PC-9 (cell line): ENCODE measurements at regions not wholly inside any gene's neighbourhood (a gene's known extent, or its start where the extent isn't known, plus 50 kb on each side); places are given as distances from the start of the nearest gene placed in this dataset.

ENCODE experiments used
- BruUV-seq: library from RNA; stranded (reverse); fragments of 400-500 nt; replicated peaks from 2 replicates; lab custom pipeline; 2021; lab: Mats Ljungman, UMichigan
- CTCF ChIA-PET: fragments of 300-600 bp; sonication (Branson Sonifier 250); formaldehyde crosslinking; loops from one replicate; lab custom pipeline; 2022; ENCODE audit warnings: antibody characterized with exemption; lab: Charles Lee
- POLR2A ChIA-PET: fragments of 300-600 bp; sonication (Branson Sonifier 250); formaldehyde crosslinking; loops from one replicate; lab custom pipeline; 2022; ENCODE audit warnings: antibody characterized with exemption; ENCODE audit not compliant: unreplicated experiment; lab: Charles Lee
- DNase-seq, 2 experiments: peaks; one replicate each; pipeline versions ENCODE4 v3.0.0 to v3.0.0-alpha.2; 2015 to 2022; ENCODE audit warnings: mixed read lengths in 1 of 2
- H2AFZ ChIP-seq: fragments of 200-600 bp; sonication (generic); 2 replicates; pipeline ENCODE4 v1.8.1; 2017; ENCODE audit warnings: antibody characterized with exemption
- H3F3A ChIP-seq: fragments of 200-600 bp; sonication (generic); 2 replicates; pipeline ENCODE4 v1.8.1; 2017; ENCODE audit warnings: antibody characterized with exemption, mild to moderate bottlenecking, low read depth; ENCODE audit not compliant: insufficient read depth
- H3K27ac ChIP-seq: fragments of 200-600 bp; sonication (generic); 2 replicates; pipeline ENCODE4 v1.6.1; 2016; ENCODE audit warnings: mixed run types
- H3K27me3 ChIP-seq: fragments of 200-600 bp; sonication (generic); 2 replicates; pipeline ENCODE4 v1.6.1; 2016; ENCODE audit warnings: low read depth, mixed run types; ENCODE audit not compliant: insufficient read depth
- H3K36me3 ChIP-seq: fragments of 200-600 bp; sonication (generic); 2 replicates; pipeline ENCODE4 v1.6.1; 2016; ENCODE audit warnings: low read depth, mixed run types
- H3K4me1 ChIP-seq: fragments of 200-600 bp; sonication (generic); replicated peaks from 2 replicates; pipeline ENCODE4 v1.6.1; 2016; ENCODE audit warnings: mixed run types; ENCODE audit not compliant: insufficient read depth
- H3K4me2 ChIP-seq: fragments of 200-600 bp; sonication (generic); 2 replicates; pipeline ENCODE4 v1.6.1; 2017; ENCODE audit warnings: mixed run types
- H3K4me3 ChIP-seq: fragments of 200-600 bp; sonication (generic); 2 replicates; pipeline ENCODE4 v1.6.1; 2016; ENCODE audit warnings: mixed run types
- H3K79me2 ChIP-seq: fragments of 200-600 bp; sonication (generic); 2 replicates; pipeline ENCODE4 v1.6.1; 2017; ENCODE audit warnings: low read depth, mixed run types
- H3K9me2 ChIP-seq: fragments of 200-600 bp; sonication (generic); 2 replicates; pipeline ENCODE4 v1.8.1; 2017; ENCODE audit warnings: mild to moderate bottlenecking; ENCODE audit not compliant: insufficient read depth
- H3K9me3 ChIP-seq: fragments of 200-600 bp; sonication (generic); 2 replicates; pipeline ENCODE4 v1.8.1; 2016; ENCODE audit warnings: low read depth; ENCODE audit not compliant: insufficient read depth
- H4K20me1 ChIP-seq: fragments of 200-600 bp; sonication (generic); 2 replicates; pipeline ENCODE4 v1.8.1; 2017; ENCODE audit not compliant: insufficient read depth
- CTCF ChIP-seq: fragments of 200-600 bp; sonication (generic); conservative IDR thresholded peaks from 2 replicates; pipeline ENCODE4 v1.6.1; 2017; ENCODE audit warnings: mixed run types, antibody characterized with exemption, mild to moderate bottlenecking, moderate library complexity
- EZH2 ChIP-seq: fragments of 200-600 bp; sonication (generic); IDR thresholded peaks from 2 replicates; pipeline ENCODE4 v1.8.0; 2017; ENCODE audit warnings: antibody characterized with exemption, low read depth
- intact Hi-C: fragments of 100-400 bp; cut with micrococcal nuclease; formaldehyde crosslinking; loops from one replicate; pipeline ENCODE4 v1.10.0; 2022; ENCODE audit not compliant: unreplicated experiment

DNA sequence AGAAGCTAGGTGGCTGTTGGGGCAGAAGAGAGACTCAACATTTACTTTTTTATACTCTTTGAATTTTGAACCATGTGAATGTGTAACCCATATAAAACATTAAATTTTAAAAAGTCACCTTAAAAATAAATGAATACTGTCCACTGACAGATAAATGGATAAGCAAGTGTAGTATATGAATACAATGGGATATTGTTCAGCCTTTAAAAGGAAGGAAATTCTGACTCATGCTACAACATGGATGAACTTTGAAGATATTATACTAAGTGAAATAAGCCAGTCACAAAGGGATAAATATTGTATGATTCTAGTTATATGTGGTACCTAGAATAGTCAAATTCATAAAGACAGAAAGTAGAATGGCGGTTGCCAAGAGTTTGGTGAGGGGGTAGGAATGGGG is 113.9 kb downstream of the TMEM174 start:
- Histone ChIP-seq H3F3A (no peaks in the 10 kb centered on the region), H2AFZ (no peak overlapping the region), H3K4me1 (peaks cover 3% of the 10 kb centered on the region), H3K4me3 (no peak overlapping the region), H3K27me3 (no peaks in the 10 kb centered on the region), H3K36me3 (no peaks in the 10 kb centered on the region), H3K4me2 (no peak overlapping the region), H3K9me3 (no peaks in the 10 kb centered on the region), H3K9me2 (no peaks in the 10 kb centered on the region), H3K79me2 (no peaks in the 10 kb centered on the region), H4K20me1 (no peaks in the 10 kb centered on the region), H3K27ac (no peak overlapping the region)
- no TSS peak for BruUV-seq
- no peak for TF ChIP-seq EZH2
- no peak for TF ChIP-seq CTCF
- DNase-seq = no peak
- ChIA-PET POLR2A (no interaction called here), CTCF (no interaction called here)
- intact Hi-C loops = no loop called here

- Histone ChIP-seq H2AFZ (no peak overlapping the region), H3K4me2 (no peak overlapping the region), H3K9me2 (no peaks in the 10 kb centered on the region), H3K9me3 (no peaks in the 10 kb centered on the region), H3K4me1 (peaks cover 16% of the 10 kb centered on the region), H3K4me3 (no peak overlapping the region), H3F3A (no peaks in the 10 kb centered on the region), H4K20me1 (no peaks in the 10 kb centered on the region), H3K27ac (no peak overlapping the region), H3K27me3 (no peaks in the 10 kb centered on the region), H3K36me3 (no peaks in the 10 kb centered on the region), H3K79me2 (no peaks in the 10 kb centered on the region)
- no peak for TF ChIP-seq EZH2
- TF ChIP-seq CTCF = no peak
- CTCF ChIA-PET = no interaction called here
- POLR2A ChIA-PET = no interaction called here
- intact Hi-C loops = no loop called here
- BruUV-seq = no TSS peak
- no peak for DNase-seq
Observed at GRCh38 chr5:73284985-73285384, 112.0 kb downstream of the TMEM174 start.

GRCh38 chr5:73284220-73284795 is 111.3 kb downstream of the TMEM174 start:
- intact Hi-C loops = no loop called here
- Histone ChIP-seq H3K4me3 (no peak overlapping the region), H3F3A (no peaks in the 10 kb centered on the region), H3K27ac (no peak overlapping the region), H3K27me3 (no peaks in the 10 kb centered on the region), H3K4me2 (no peak overlapping the region), H2AFZ (no peak overlapping the region), H3K9me3 (no peaks in the 10 kb centered on the region), H4K20me1 (no peaks in the 10 kb centered on the region), H3K4me1 (peaks cover 17% of the 10 kb centered on the region), H3K9me2 (no peaks in the 10 kb centered on the region), H3K36me3 (no peaks in the 10 kb centered on the region), H3K79me2 (no peaks in the 10 kb centered on the region)
- DNase-seq = no peak
- no TSS peak for BruUV-seq
- POLR2A ChIA-PET = no interaction called here
- no peak for TF ChIP-seq CTCF
- TF ChIP-seq EZH2 = no peak
- CTCF ChIA-PET = no interaction called here
